K562 (cell line): ENCODE measurements at regions not wholly inside any gene's neighbourhood (a gene's known extent, or its start where the extent isn't known, plus 50 kb on each side); places are given as distances from the start of the nearest gene placed in this dataset.

Source experiments
- ATAC-seq: fragments of 200-7000 bp; cut with Tn5 transposase; 3 replicates; pipeline ENCODE4 v1.9.1; 2020; ENCODE audit warnings: moderate library complexity
- BruUV-seq: library from RNA; stranded (reverse); fragments of 400-500 nt; replicated peaks from 2 replicates; lab custom pipeline; 2021; lab: Mats Ljungman, UMichigan
- CTCF ChIA-PET: fragments of 300-600 bp; formaldehyde crosslinking; extraction: SDS; loops from one replicate; lab custom pipeline; 2021; ENCODE audit warnings: low intra/inter-chr PET ratio; lab: Yijun Ruan, JAX
- POLR2A ChIA-PET: fragments of 300-600, 350-650 bp; sonication (Branson Sonifier 250); formaldehyde crosslinking; extraction: SDS; loops from one replicate; lab custom pipeline; 2021; ENCODE audit warnings: antibody characterized with exemption, inconsistent platforms; lab: Yijun Ruan, JAX
- DNase-seq, 4 experiments: peaks; one replicate each; pipeline versions ENCODE4 v3.0.0 to v3.0.0-alpha.2; 2011 to 2018; ENCODE audit warnings: low spot score in 3 of 4, mixed read lengths in 3 of 4; ENCODE audit errors: extremely low read depth in 1 of 4
- FAIRE-seq: peaks from 2 replicates; lab custom pipeline; 2011; peaks lifted over from hg19 to GRCh38; lab: Jason Lieb, UNC
- H2AFZ ChIP-seq: 2 replicates; pipeline ENCODE4 v1.6.0; 2011; ENCODE audit warnings: low read depth, low read length, control low read depth, inconsistent platforms
- H3K27ac ChIP-seq: fragments of 200-600 bp; 3 replicates; pipeline ENCODE4 v1.8.0; 2011; ENCODE audit warnings: low read depth, mild to moderate bottlenecking, control low read depth, inconsistent platforms, low read length, moderate library complexity, mixed read lengths; ENCODE audit errors: extremely low read depth
- H3K27me3 ChIP-seq, 2 experiments: fragments of 300-600 bp in 1 of 2; 2 replicates in 1 of 2; 3 replicates in 1 of 2; pipeline versions ENCODE4 v1.6.0 to v1.8.0; 2011; ENCODE audit warnings: inconsistent platforms in 2 of 2, low read length in 2 of 2, mild to moderate bottlenecking in 1 of 2, mixed read lengths in 1 of 2, moderate library complexity in 1 of 2; ENCODE audit not compliant: control insufficient read depth in 2 of 2, insufficient read depth in 2 of 2
- H3K36me3 ChIP-seq: fragments of 300-600 bp; 3 replicates; pipeline ENCODE4 v1.8.0; 2011; ENCODE audit warnings: mild to moderate bottlenecking, low read length, inconsistent platforms; ENCODE audit not compliant: control insufficient read depth, insufficient read depth
- H3K4me1 ChIP-seq, 2 experiments: fragments of 200-600 bp in 1 of 2; replicated peaks in 1 of 2; 2 replicates in 1 of 2; 3 replicates in 1 of 2; pipeline versions ENCODE4 v1.5.1 to v1.8.0; 2011; ENCODE audit warnings: inconsistent platforms in 2 of 2, low read length in 2 of 2, mild to moderate bottlenecking in 1 of 2, mixed read lengths in 1 of 2, moderate library complexity in 1 of 2; ENCODE audit not compliant: control insufficient read depth in 2 of 2, insufficient read depth in 2 of 2
- H3K4me2 ChIP-seq: 2 replicates; pipeline ENCODE4 v1.6.1; 2011; ENCODE audit warnings: low read length, control low read depth, inconsistent platforms, mixed read lengths; ENCODE audit not compliant: insufficient read depth
- H3K4me3 ChIP-seq: fragments of 200-600 bp; sonication (generic), shearing (Covaris generic); 2 replicates; pipeline ENCODE4 v1.5.1; 2016; ENCODE audit warnings: control low read depth, inconsistent platforms
- H3K79me2 ChIP-seq: fragments of 200-600 bp; 3 replicates; pipeline ENCODE4 v1.8.0; 2011; ENCODE audit warnings: low read length, inconsistent platforms; ENCODE audit not compliant: control insufficient read depth, insufficient read depth
- H3K9ac ChIP-seq, 2 experiments: 2 replicates each; pipeline versions ENCODE4 v1.6.0 to v1.6.1; 2011; ENCODE audit warnings: low read depth in 2 of 2, low read length in 2 of 2, control low read depth in 1 of 2, inconsistent platforms in 1 of 2, mild to moderate bottlenecking in 1 of 2, mixed read lengths in 1 of 2; ENCODE audit not compliant: insufficient read depth in 1 of 2
- H3K9me1 ChIP-seq: one replicate; pipeline ENCODE4 v1.6.0; 2011; ENCODE audit warnings: inconsistent platforms, mild to moderate bottlenecking, low read length, moderate library complexity; ENCODE audit not compliant: control insufficient read depth, insufficient read depth
- H3K9me3 ChIP-seq: replicated peaks from 2 replicates; pipeline ENCODE4 v1.5.1; 2011; ENCODE audit warnings: low read depth, low read length, inconsistent platforms; ENCODE audit not compliant: control insufficient read depth, insufficient read depth
- H4K20me1 ChIP-seq: replicated peaks from 2 replicates; pipeline ENCODE4 v1.6.1; 2011; ENCODE audit warnings: low read length, inconsistent platforms, mixed read lengths; ENCODE audit not compliant: control insufficient read depth, insufficient read depth
- FOXP4 ChIP-seq: sonication (generic); formaldehyde crosslinking; IDR thresholded peaks from 2 replicates; pipeline ENCODE4 v1.8.0; 2022; ENCODE audit warnings: mild to moderate bottlenecking, missing genetic modification reagents, borderline replicate concordance
- NFIC ChIP-seq: fragments of 450-650 bp; IDR thresholded peaks from 2 replicates; pipeline ENCODE4 v1.6.1; 2017; ENCODE audit warnings: mild to moderate bottlenecking, inconsistent platforms
- RBM25 ChIP-seq: fragments of 200-400 bp; formaldehyde crosslinking; IDR thresholded peaks from 2 replicates; pipeline ENCODE4 v1.6.1; 2018; ENCODE audit warnings: low read length, low read depth, moderate library complexity; ENCODE audit not compliant: severe bottlenecking
- WGBS: fragments of 100-300 bp; shearing (Covaris generic); methylation state at CpG from one replicate; pipeline ENCODE4 v1.1.6; 2016; ENCODE audit warnings: low coverage, mixed read lengths; ENCODE audit not compliant: insufficient coverage; ENCODE audit errors: missing lambda C conversion rate; 5-methylcytosine and 5-hydroxymethylcytosine counted together
- in situ Hi-C: fragments of 300-500 bp; cut with MboI; formaldehyde crosslinking; loops from 4 replicates; pipeline ENCODE4 v1.15.0; 2018; ENCODE audit warnings: inconsistent platforms, mixed read lengths
- intact Hi-C: fragments of 100-400 bp; cut with micrococcal nuclease; formaldehyde crosslinking; loops from 2 replicates; pipeline ENCODE4 v1.14.2; 2022

DNA sequence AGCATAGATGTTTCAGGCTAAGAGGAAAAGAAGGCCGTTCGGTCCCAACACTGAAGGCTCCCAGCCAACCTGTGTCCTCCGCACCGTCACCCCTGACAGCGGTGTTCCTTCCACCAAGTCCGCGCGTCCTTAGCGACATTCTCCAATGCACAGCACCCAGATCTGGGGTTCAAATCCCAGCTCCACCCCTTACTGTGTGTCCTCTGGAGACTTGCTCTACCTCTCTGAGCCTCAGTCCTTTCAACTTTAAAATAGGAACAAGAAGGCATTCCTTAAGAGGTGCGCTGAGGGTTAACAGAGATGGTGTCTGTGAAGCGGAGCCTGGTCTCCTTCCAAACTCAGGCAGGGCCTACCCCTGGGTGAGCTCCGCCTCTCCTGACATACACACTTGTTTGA is 224.0 kb downstream of the MN1 start:
- CTCF ChIA-PET: no interaction called here
- intact Hi-C loops (no loop called here), in situ Hi-C loops (no loop called here)
- FAIRE-seq: no peak
- H3K4me3 ChIP-seq: no peak overlapping the region
- H3K9me1 ChIP-seq: no peaks in the 10 kb centered on the region
- H3K79me2 ChIP-seq: no peaks in the 10 kb centered on the region
- H3K4me2 ChIP-seq: no peak overlapping the region
- H3K36me3 ChIP-seq: no peaks in the 10 kb centered on the region
- POLR2A ChIA-PET: no interaction called here
- no peaks in the 10 kb centered on the region; a peak in 1 of 5 replicates for H3K4me1 ChIP-seq
- WGBS: 23% methylated on average over 12 of the region's 12 CpGs
- DNase-seq: no peak
- BruUV-seq: no TSS peak
- ATAC-seq: no peak
- H4K20me1 ChIP-seq: no peaks in the 10 kb centered on the region; the same call in 1 of the 2 replicates
- no peak overlapping the region for H2AFZ ChIP-seq
- TF ChIP-seq FOXP4 (CRISPR knock-in tag) (no peak), NFIC (no peak), RBM25 (peak; percentile 59)
- peaks cover 9 to 59% of the 10 kb centered on the region in 2 experiments for H3K27me3 ChIP-seq
- no peak overlapping the region for H3K9ac ChIP-seq
- H3K9me3 ChIP-seq: no peaks in the 10 kb centered on the region; the same call in 1 of the 2 replicates
- no peak overlapping the region for H3K27ac ChIP-seq
